ENCODE measurements at regions not wholly inside any gene's neighbourhood (a gene's known extent, or its start where the extent isn't known, plus 50 kb on each side); places are given as distances from the start of the nearest gene placed in this dataset.

- TF ChIP-seq CTCF (IDR thresholded peaks at IDR 0.05; ENCODE audit: low read depth, low read length, missing input control) (no peak), MAX (IDR thresholded peaks at IDR 0.05) (no peak), HNF4G (IDR thresholded peaks at IDR 0.05) (no peak), TAF1 (conservative IDR thresholded peaks at IDR 0.05) (no peak), SP1 (IDR thresholded peaks at IDR 0.05) (no peak), YY1 (IDR thresholded peaks at IDR 0.05) (no peak), EGR1 (IDR thresholded peaks at IDR 0.05; ENCODE audit: low read depth in 2 of 2) (no peak), RAD21 (IDR thresholded peaks at IDR 0.05) (no peak), ATF3 (IDR thresholded peaks at IDR 0.05) (no peak), JUND (IDR thresholded peaks at IDR 0.05) (no peak), RXRA (IDR thresholded peaks at IDR 0.05) (no peak), REST (IDR thresholded peaks at IDR 0.05) (no peak), HNF4A (conservative IDR thresholded peaks at IDR 0.05) (no peak), NR2F2 (IDR thresholded peaks at IDR 0.05) (no peak)
These were observed 52.5 kb upstream of the USP6NL start for GRCh38 chr10:11663763-11664555.
